ENCODE measurements at regions not wholly inside any gene's neighbourhood (a gene's known extent, or its start where the extent isn't known, plus 50 kb on each side); places are given as distances from the start of the nearest gene placed in this dataset.

GRCh38 chr6:151179321-151179720, 60.4 kb upstream of the AKAP12 start:
- no peak overlapping the region for H3K4ac ChIP-seq (ENCODE audit: low read depth, low read length)
- H3K27ac ChIP-seq (ENCODE audit: insufficient read length, low read depth, low read length): no peak overlapping the region
- no peak overlapping the region for H3K56ac ChIP-seq (ENCODE audit: insufficient read length, low read depth, low read length)
- no peak for DNase-seq
- no peak overlapping the region for H3K23ac ChIP-seq (ENCODE audit: insufficient read length, low read depth, low read length)
- no peak overlapping the region for H4K8ac ChIP-seq (replicated peaks; ENCODE audit: insufficient read length, low read depth, low read length)
- TF ChIP-seq, protein P1, sequence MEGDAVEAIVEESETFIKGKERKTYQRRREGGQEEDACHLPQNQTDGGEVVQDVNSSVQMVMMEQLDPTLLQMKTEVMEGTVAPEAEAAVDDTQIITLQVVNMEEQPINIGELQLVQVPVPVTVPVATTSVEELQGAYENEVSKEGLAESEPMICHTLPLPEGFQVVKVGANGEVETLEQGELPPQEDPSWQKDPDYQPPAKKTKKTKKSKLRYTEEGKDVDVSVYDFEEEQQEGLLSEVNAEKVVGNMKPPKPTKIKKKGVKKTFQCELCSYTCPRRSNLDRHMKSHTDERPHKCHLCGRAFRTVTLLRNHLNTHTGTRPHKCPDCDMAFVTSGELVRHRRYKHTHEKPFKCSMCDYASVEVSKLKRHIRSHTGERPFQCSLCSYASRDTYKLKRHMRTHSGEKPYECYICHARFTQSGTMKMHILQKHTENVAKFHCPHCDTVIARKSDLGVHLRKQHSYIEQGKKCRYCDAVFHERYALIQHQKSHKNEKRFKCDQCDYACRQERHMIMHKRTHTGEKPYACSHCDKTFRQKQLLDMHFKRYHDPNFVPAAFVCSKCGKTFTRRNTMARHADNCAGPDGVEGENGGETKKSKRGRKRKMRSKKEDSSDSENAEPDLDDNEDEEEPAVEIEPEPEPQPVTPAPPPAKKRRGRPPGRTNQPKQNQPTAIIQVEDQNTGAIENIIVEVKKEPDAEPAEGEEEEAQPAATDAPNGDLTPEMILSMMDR (conservative IDR thresholded peaks at IDR 0.05): no peak
- no peak overlapping the region for H2BK20ac ChIP-seq (ENCODE audit: low read depth, low read length, poor library complexity, severe bottlenecking)
- Mint-ChIP-seq H3K36me3 (ENCODE audit: insufficient read depth in 1 of 3, low read depth in 3 of 3) (peaks cover 2 to 15% (median 9%) of the 10 kb centered on the region in 3 experiments; a peak in 5 of 7 replicates), H3K4me1 (peaks cover 9% of the 10 kb centered on the region in 2 experiments; a peak in 3 of 4 replicates), H3K4me3 (no peak overlapping the region), H3K9me3 (peaks cover 15 to 21% of the 10 kb centered on the region in 2 experiments), H3K27ac (no peak overlapping the region), H3K27me3 (ENCODE audit: low read depth) (no peaks in the 10 kb centered on the region; the same call in none of the 2 replicates)
- no peak overlapping the region for H4K5ac ChIP-seq (ENCODE audit: insufficient read length, low read depth, low read length)
- peaks cover 7% of the 10 kb centered on the region for H3K9me3 ChIP-seq (ENCODE audit: control insufficient read depth, low read depth, low read length)
- H3K4me1 ChIP-seq (ENCODE audit: insufficient read depth, low read length): no peaks in the 10 kb centered on the region
- no peak overlapping the region for H3K14ac ChIP-seq (ENCODE audit: insufficient read depth, low read length)
- no peaks in the 10 kb centered on the region for H3K23me2 ChIP-seq (ENCODE audit: insufficient read length, low read depth, low read length, poor library complexity, severe bottlenecking)
- no peak overlapping the region for H3K9ac ChIP-seq (ENCODE audit: extremely low read depth, insufficient read length, low read length)
- H4K91ac ChIP-seq (ENCODE audit: insufficient read length, low read depth, low read length): no peak overlapping the region
- no peak overlapping the region for H2AFZ ChIP-seq (ENCODE audit: low read length)
- H4K20me1 ChIP-seq (ENCODE audit: control insufficient read depth, insufficient read depth, insufficient read length): peaks cover 3% of the 10 kb centered on the region
- no peaks in the 10 kb centered on the region for H3K79me1 ChIP-seq (ENCODE audit: insufficient read depth, low read depth, low read length, poor library complexity, severe bottlenecking)
- WGBS (ENCODE audit: extremely low coverage, insufficient read length, low lambda C conversion rate): 100% methylated on average over 1 of the region's 2 CpGs
- peak overlapping the region; percentile 70 for H3K18ac ChIP-seq (ENCODE audit: insufficient read length, low read depth, low read length)
- no peak overlapping the region for H2AK5ac ChIP-seq (ENCODE audit: insufficient read length, low read length)
- no peak overlapping the region for H3T11ph ChIP-seq (ENCODE audit: low read length)
- no peaks in the 10 kb centered on the region for H3K79me2 ChIP-seq (ENCODE audit: insufficient read depth, low read length)
- H2BK15ac ChIP-seq (ENCODE audit: low read depth, low read length): no peak overlapping the region
- no peak overlapping the region for H3K4me2 ChIP-seq (ENCODE audit: insufficient read depth, insufficient read length, low read length)
- H2BK120ac ChIP-seq (ENCODE audit: low read depth, low read length, poor library complexity, severe bottlenecking): no peak overlapping the region
- H2BK5ac ChIP-seq (ENCODE audit: insufficient read length, low read length): no peak overlapping the region
- H2BK12ac ChIP-seq (ENCODE audit: insufficient read length, low read depth, low read length): no peak overlapping the region
- H3K27me3 ChIP-seq (ENCODE audit: insufficient read depth, low read length): no peaks in the 10 kb centered on the region

Measured in H9 (cell line).